Midbrain (tissue), 1 donor: ENCODE measurements at regions not wholly inside any gene's neighbourhood (a gene's known extent, or its start where the extent isn't known, plus 50 kb on each side); places are given as distances from the start of the nearest gene placed in this dataset.
"Not testable (repeated sequence)": the region's sequence is repeated elsewhere in the genome, so short reads cannot be mapped to it uniquely, and the experiment has no call there.

Experiments
- DNase-seq: peaks from one replicate; lab custom pipeline; 2025; lab: John Stamatoyannopoulos, UW

GRCh38 chr1:119191325-119191724 is 50.9 kb upstream of the WARS2 start:
- DNase-seq = no peak

GRCh38 chr1:119204197-119204960 is 63.9 kb upstream of the WARS2 start:
- DNase-seq = no peak

GRCh38 chr1:119204961-119205357 is 64.5 kb upstream of the WARS2 start:
- DNase-seq = no peak

- no peak for DNase-seq
These were observed 68.6 kb upstream of the WARS2 start for GRCh38 chr1:119209061-119209460.

- no peak for DNase-seq
These were observed 69.3 kb upstream of the WARS2 start for GRCh38 chr1:119209596-119210295.

- DNase-seq = no peak
These were observed 69.8 kb upstream of the WARS2 start for GRCh38 chr1:119210296-119210649.

GRCh38 chr1:119213213-119213612 is 72.8 kb upstream of the WARS2 start:
- DNase-seq = not testable (repeated sequence)

GRCh38 chr1:119214961-119215360 is 74.5 kb upstream of the WARS2 start:
- not testable (repeated sequence) for DNase-seq

GRCh38 chr1:119217309-119217828 is 76.9 kb upstream of the WARS2 start:
- DNase-seq = no peak

GRCh38 chr1:119219711-119220110 is 79.3 kb upstream of the WARS2 start:
- DNase-seq = no peak

GRCh38 chr1:119220991-119221390 is 80.5 kb upstream of the WARS2 start:
- no peak for DNase-seq

GRCh38 chr1:119222271-119222670 is 81.8 kb upstream of the WARS2 start:
- DNase-seq = no peak

- DNase-seq = no peak
These were observed 84.8 kb upstream of the WARS2 start for GRCh38 chr1:119225265-119225664.

- DNase-seq = no peak
These were observed 85.4 kb upstream of the WARS2 start for GRCh38 chr1:119225831-119226230.

GRCh38 chr1:119226321-119226720 is 85.9 kb upstream of the WARS2 start:
- no peak for DNase-seq

GRCh38 chr1:119226913-119227312 is 86.5 kb upstream of the WARS2 start:
- no peak for DNase-seq

- DNase-seq = no peak
These were observed 87.0 kb upstream of the WARS2 start for GRCh38 chr1:119227456-119227855.

GRCh38 chr1:119228335-119229080 is 88.1 kb upstream of the WARS2 start:
- DNase-seq = no peak

GRCh38 chr1:119235120-119235519 is 94.7 kb upstream of the WARS2 start:
- DNase-seq = no peak

- DNase-seq = no peak
These were observed 105.4 kb upstream of the WARS2 start for GRCh38 chr1:119245881-119246280.

GRCh38 chr1:119249283-119249682 is 108.8 kb upstream of the WARS2 start:
- no peak for DNase-seq

- no peak for DNase-seq
These were observed 109.8 kb upstream of the WARS2 start for GRCh38 chr1:119250299-119250698.

GRCh38 chr1:119251751-119252150 is 111.3 kb upstream of the WARS2 start:
- no peak for DNase-seq
